ENCODE measurements at regions not wholly inside any gene's neighbourhood (a gene's known extent, or its start where the extent isn't known, plus 50 kb on each side); places are given as distances from the start of the nearest gene placed in this dataset.

DNA sequence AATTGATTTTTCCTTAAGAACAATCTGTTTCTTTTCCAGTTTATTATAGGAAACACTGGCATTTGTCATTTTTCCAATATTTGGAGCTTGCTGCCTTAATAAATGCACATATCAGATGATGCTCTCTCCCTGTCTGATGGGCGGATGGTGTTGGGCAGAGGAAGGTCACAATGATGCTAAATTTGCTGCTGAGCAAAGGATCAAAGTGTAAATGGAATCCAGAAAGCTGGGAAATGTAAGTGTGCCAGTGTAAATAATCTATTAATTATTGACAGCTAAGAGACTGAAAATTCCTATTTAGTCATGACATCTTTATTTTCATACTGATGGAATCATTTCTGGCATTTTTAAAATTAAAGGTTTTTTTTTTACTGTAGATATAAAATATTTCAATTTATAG is 243.2 kb downstream of the PTBP2 start:
- no peak for DNase-seq (ENCODE audit: low read depth)

- peak; percentile 71 for DNase-seq (ENCODE audit: low read depth)
Observed at GRCh38 chr1:96966536-96967138, 245.1 kb downstream of the PTBP2 start.

- no peak for DNase-seq (ENCODE audit: low read depth)
Observed at GRCh38 chr1:96967311-96967710, 245.7 kb downstream of the PTBP2 start.

- no peak for DNase-seq (ENCODE audit: low read depth)
Observed at GRCh38 chr1:96968541-96968940, 247.0 kb downstream of the PTBP2 start.

DNA sequence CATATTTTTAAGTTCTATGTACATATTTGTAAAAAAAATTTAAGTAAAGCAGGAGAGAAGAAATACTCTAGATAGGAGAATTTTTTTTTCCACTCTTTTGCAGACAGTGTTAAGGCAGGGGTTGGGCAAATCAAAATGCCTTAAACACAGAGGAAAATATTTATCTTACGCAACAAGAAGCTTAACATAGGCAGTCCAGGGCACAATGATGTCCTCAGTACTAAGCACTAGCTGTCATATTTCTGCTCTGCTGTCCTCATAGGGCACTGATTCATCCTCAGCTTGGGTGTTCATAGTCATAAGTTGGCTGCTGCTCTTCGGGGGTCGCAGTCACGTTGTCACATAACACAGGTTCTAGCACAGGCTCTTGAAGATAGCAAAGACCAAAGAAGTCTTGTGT is 247.4 kb downstream of the PTBP2 start:
- no peak for DNase-seq (ENCODE audit: low read depth)

DNA sequence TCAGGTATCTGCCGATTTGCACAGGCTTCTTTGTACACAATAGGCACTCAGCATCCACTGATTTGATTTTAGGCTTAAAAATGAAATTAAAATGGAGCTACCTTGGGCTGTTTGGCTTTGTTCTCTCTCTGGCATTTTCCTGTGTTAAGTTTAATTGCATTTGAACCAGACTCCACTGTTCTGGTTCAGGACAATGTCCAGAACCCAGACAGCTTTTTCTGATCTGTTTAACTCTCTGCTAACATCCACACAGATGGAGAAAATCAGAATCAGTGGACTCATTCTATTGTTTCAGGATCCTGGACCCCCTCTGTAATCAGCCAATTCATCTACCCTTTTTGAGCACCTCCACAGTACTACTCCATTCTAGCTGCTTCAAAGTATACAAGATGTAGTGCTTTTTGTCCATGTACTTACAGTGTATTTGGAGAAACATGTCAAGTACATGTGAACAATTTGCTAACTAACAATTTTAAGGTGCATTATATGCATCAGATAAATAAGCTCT is 248.1 kb downstream of the PTBP2 start:
- no peak for DNase-seq (ENCODE audit: low read depth)

- DNase-seq (ENCODE audit: low read depth): no peak
Observed at GRCh38 chr1:96971439-96971838, 249.9 kb downstream of the PTBP2 start.

GRCh38 chr1:96971849-96972602 is 250.4 kb downstream of the PTBP2 start:
- no peak for DNase-seq (ENCODE audit: low read depth)

DNA sequence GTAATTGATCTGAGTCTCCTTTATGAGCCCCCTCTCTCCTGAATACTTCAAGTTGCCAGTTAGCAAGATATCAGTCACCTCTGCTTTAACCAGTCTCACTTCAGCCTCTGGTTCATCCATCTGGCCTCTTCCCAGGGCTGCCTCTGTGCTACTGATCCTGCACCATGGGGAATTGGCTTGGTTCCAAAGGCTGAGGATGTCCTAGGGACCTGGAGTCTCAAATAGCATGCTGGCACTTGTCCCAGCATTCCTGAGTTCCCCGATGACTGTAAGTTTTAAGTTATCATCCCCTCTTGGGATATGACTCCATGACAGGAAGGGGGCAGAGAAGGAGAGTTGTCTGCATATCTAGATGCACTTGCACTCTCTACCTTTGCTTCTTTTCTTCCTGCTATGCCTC is 252.0 kb downstream of the PTBP2 start:
- no peak for DNase-seq (ENCODE audit: low read depth)

- no peak for DNase-seq (ENCODE audit: low read depth)
Observed at GRCh38 chr1:96978444-96978843, 256.9 kb downstream of the PTBP2 start.

DNA sequence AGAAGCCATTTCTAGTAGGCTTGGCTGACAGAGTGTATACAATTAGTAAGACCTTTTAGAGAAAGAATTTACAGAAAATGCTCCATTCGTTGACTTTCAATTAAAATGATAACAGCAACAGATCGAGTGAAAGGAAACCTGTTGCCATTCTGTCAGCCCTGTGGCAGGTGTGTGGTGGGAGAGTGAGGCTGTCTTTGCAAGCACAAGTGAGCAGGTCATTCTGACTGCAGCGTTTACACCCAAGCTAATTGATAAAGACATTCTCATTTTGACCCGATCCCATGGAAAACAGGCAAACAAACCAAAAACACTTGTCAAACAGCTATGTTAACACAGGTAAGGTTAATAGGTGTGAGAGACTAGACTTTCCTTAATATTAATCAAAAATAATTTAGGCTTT is 257.3 kb downstream of the PTBP2 start:
- DNase-seq (ENCODE audit: low read depth): no peak

DNA sequence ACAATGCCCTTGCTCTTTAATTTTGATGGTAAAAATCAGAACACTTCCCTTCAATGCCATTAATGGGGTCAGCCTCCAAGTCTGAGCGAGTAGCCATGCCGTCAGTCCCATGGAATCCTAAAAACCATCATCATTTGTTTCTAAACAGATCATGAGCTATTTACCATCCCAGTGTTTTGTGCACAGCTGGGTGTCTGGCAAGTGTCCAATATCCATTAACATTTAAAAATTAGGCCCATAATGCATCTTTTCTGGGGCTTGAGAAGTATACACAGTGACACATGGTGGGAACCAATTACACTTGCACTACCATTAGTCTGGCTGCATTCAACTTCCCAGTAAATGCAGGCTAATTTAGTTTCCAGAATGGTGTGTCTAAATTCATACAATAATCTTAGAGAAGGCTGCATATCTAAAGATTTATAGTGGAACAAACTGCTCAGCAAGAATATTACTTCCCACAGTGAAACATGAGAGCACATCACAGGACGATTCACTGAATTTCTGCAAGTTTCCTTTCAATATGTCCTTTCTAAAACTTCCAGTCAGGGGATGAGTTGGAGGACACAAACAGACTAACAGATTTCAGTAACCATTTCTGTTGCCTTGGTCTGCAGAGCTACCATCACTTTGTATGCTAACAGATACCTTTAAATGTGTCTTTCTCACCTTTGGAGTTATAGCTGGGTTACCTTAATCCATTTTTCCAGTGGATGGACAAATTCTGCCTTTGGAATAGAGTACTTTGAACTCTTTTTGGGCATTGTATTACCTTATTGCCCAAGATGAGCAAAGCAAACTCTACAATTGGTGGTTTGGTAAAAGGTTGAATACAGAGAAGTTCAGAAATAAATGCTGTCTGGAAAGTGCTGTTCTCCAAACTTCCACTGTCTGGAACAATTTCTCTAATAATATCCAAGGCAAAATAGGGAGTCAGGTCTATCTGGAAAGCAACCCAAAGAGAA is 258.0 kb downstream of the PTBP2 start:
- DNase-seq (ENCODE audit: low read depth): no peak

GRCh38 chr1:96980448-96980847 is 258.9 kb downstream of the PTBP2 start:
- no peak for DNase-seq (ENCODE audit: low read depth)

GRCh38 chr1:96981181-96981580 is 259.6 kb downstream of the PTBP2 start:
- DNase-seq (ENCODE audit: low read depth): no peak

GRCh38 chr1:96982118-96982517 is 260.5 kb downstream of the PTBP2 start:
- DNase-seq (ENCODE audit: low read depth): no peak

- DNase-seq (ENCODE audit: low read depth): no peak
Observed at GRCh38 chr1:96983866-96984265, 262.3 kb downstream of the PTBP2 start.

DNA sequence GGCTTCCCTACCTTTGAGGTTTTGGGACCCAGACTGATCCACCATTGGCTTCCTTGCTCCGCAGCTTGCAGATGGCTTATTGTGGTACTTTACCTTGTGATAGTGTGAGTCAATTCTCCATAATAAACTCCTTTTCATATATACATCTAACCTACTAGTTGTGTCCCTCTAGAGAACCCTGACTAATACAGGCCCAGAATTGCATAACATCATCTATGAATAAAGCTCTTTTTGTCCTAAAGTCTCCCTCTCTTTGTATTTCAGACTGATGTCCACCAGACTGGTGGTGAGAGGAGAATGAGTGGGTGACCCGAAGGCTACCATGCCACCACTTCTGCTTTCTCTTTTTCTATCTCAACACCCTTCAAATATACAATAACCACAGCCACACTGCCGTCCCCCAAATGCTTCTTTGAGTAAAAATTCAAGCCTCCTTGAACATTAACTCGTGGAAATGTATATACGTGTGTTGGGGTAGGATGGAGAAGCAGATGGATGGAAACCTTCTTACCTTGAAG is 265.7 kb downstream of the PTBP2 start:
- DNase-seq (ENCODE audit: low read depth): peak; percentile 18

- DNase-seq (ENCODE audit: low read depth): no peak
Observed at GRCh38 chr1:96989302-96989701, 267.7 kb downstream of the PTBP2 start.

DNA sequence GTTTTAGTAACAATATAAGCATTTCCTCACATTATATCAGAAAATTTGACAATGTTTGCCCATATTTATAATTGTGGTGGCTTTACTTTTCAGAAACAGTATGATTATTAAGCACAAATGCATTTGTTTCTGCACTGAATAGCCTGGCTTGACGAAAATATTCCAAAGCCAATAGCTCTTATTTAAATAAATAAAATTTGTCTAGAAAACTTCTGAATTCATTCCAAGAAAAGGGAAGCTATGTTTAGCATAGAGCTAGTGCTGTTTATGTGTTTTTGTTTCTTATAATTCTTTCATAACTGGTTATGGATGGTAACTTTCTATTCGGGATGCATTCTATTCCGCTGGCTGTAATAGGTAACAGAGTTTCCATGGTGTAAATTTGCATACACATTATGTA is 268.6 kb downstream of the PTBP2 start:
- no peak for DNase-seq (ENCODE audit: low read depth)

GRCh38 chr1:96991261-96991660 is 269.7 kb downstream of the PTBP2 start:
- DNase-seq (ENCODE audit: low read depth): no peak

GRCh38 chr1:96992871-96993270 is 271.3 kb downstream of the PTBP2 start:
- DNase-seq (ENCODE audit: low read depth): no peak

DNA sequence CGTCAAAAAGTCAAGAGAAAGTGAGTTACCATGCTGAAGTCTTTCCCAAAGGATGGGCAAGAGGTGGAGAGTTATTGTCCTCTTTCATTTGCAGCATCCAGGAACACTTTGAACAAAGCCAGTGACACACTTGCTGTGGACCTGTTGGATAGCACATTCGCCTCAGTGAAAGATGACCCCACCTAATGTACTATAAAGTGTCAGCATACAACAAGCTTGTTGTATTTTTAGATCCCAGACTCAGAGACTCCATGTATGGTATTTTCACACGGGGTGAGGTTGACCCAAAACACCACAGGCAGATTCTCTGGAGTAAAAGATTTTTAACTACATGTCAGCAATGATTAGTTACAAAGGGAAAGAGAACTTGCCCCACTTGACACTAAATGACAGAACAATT is 273.8 kb downstream of the PTBP2 start:
- no peak for DNase-seq (ENCODE audit: low read depth)

Data from ELR (cell line).